Left kidney (tissue), 1 donor: ENCODE measurements at regions not wholly inside any gene's neighbourhood (a gene's known extent, or its start where the extent isn't known, plus 50 kb on each side); places are given as distances from the start of the nearest gene placed in this dataset.

Experiments used
- DNase-seq: peaks from one replicate; pipeline ENCODE4 v3.0.0-alpha.2; 2013

DNA sequence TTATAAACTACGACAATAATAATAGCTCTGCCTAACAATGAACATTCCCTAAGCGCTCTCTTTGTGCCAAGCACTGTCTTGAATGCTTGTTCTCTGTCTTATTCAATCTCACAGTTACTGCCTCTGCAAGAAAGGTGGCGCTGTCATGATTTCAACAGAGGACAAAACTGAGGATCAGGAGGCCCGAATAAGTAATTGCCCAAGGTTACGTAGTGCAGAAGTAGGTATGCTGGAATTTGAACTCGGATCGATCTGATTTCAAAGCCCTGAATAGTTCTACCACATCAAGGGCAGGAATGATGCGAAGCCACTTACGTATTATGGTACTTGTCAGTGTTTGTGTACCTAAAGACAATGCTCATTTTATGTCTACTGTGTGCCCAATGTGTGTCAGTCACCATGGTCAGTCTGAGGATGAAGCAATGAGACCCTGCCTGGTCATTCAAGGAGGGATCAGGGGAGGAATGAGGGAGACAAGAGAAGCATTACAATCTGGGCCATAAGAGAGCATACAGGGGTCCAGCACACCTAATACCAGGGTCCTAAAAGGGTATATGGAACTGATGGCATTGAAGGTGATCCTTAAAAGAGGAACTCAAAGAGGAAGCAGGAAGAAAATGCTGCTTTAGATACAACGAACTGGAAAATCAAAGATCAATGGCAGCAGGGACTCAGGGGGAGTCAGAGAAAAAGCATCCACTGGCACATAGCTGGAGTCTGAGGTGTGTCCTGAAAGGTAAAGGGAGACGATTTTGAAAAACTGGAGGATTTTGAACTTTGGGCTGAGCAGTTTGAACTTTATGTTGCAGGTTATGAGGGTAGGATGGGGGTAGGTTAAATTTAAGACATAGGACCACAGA is 389.2 kb downstream of the PLPP3 start:
- DNase-seq, result no peak

DNA sequence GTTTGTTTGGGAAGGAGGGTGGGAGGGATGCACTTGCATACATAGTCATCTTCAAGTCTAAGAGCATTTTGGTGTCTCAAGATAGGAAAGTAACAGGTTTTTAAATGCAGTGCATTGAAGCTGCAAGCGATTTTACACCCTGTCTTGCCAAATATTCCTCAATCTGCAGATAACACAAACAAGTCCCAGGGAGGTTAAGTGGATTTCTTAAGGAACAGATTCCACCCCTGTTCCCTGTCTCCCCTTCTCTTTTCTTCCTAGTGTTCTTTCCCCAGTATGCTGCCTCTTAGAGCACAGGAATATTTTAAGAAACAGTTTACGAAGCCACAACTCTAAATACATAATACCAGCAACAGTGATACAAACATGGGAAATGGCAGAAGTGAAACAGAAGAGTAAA is 389.9 kb downstream of the PLPP3 start:
- DNase-seq, result no peak

GRCh38 chr1:56188855-56189254 is 390.5 kb downstream of the PLPP3 start:
- no peak for DNase-seq

DNA sequence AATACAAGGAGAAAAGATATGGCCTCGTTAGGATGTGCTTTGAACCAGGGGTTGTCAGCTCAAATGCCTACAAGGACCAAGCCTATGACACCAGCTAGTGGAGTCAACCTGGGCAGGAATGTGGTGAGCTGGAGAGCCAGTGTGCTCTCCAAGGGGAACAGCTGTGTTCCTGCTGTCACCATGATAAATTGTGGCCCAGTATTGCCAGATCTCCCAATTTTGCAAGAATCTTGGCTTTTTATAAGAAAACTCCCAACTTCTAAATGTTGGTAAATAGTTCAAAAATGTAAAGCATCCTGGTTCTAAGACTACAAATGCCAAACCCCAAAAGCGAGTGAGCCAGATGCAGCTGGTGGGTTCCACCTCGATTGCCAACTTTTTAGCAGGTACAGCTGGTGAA is 391.1 kb downstream of the PLPP3 start:
- DNase-seq, result no peak

- no peak for DNase-seq
Observed at GRCh38 chr1:56187405-56187804, 392.0 kb downstream of the PLPP3 start.

GRCh38 chr1:56185493-56185892 is 393.9 kb downstream of the PLPP3 start:
- no peak for DNase-seq

DNA sequence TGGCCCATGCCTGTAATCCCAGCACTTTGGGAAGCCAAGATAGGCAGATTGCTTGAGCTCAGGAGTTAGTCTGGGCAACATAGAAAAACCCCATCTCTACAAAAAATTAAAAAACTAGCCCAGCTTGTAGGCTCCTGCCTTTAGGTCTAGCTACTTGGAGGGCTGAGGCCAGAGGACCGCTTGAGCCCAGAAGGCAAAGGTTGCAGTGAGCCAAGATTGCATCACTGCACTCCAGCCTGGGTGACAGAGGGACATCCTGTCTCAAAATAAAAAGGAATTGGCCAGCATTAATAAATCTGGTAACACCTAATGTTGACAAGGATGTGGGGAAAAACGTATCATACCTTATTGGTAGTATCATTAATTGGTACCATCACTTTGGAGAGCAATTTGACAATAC is 396.2 kb downstream of the PLPP3 start:
- DNase-seq, result no peak

DNA sequence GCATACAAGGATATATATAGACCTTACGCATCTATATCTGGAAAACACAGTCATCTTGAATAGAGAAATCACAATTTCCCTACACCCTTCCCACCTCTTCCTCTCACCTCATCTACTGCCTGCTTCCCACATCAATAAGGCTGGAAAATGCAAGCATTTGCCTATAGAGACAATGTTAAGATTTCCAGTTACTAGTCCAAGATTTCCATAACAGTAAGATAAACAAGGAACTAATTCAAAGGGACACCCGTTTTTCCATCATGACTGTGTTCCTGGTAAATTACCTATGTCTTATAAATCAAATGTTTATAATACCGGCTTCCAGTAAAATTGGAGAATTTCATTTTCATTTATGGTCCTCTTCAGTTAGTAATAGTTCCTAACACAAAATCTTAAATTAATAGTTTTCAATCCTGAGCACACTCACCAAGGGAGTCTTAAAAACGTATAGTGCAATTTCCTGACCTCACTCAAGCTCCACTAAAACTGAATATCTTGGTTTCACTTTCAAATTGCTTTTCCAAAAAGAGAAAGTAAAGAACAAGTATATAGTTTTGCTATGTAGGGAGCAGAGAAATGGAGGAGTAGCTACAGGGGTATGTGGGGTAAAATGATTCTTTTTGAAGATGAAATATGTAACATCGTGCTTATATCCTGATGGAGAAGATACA is 398.7 kb downstream of the PLPP3 start:
- DNase-seq, result no peak

DNA sequence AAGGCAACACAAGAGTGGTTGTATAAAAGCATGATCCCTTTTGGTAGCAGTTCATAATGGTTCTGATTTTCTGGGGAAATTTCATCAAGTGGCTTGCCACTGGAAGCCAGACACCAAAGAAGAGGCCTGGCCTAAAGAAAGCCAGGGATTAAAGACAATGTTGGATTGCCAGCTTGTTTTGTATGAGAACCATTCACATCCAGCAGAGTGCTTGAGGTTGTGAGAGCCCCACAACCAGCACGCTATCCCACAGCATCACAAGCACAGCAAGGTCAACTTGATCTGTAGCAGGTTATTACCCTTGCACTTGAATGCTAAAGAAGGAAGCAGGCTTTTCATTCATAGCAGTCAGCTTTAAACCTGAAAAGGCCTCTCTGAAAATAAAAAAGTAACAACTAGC is 399.8 kb downstream of the PLPP3 start:
- DNase-seq, result no peak

- no peak for DNase-seq
Observed at GRCh38 chr1:56175211-56175610, 404.2 kb downstream of the PLPP3 start.

DNA sequence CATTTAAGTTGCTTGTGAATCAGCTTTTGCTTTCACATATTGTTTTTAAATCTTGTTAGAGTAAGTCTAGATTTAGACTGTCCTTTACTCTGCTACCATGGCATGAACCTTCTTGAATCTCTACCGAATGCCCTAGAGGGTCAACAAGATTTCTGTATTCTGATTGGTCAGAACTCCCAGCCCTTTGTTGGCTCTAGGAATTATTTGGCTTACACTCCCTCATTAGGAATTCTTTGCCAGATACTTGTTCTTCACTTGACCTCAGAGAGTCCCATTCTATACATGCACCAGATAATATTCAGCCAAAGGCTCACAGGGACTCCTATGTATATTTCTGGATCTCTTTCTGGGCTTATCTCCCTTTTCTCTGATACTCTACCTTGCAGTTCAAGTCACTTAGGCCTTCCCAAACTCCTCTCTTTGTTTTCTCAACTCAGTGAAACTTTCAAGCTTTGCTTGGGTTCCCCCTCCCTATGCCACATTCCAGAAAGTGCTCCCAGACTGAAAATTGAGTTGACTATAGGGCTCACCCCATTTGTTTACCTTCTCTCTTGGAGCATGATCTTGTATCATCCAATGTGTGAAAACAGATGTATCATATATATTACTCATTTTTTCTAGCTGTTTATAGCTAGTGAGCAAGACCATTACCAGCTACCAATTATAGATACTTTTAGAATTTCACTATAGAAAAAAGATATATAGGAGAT is 405.0 kb downstream of the PLPP3 start:
- no peak for DNase-seq

DNA sequence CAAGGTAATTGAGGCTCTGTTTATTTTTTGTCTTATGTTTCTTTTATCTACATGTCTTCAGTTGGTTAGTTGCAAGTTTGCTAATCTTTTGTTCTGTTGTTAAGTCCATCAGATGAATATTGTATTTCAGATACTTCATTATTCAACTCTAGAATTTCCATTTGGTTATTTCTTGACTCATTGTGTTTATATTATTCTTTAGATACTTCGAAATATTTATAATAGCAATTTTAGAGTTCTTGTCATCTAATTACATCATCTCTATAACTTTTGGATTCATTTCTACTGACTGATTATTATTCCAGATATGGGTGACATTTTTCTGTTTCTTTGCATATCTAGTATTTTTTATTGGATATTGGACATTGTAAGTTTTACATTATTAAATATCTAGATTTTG is 405.6 kb downstream of the PLPP3 start:
- no peak for DNase-seq

- no peak for DNase-seq
Observed at GRCh38 chr1:56171670-56172069, 407.7 kb downstream of the PLPP3 start.

DNA sequence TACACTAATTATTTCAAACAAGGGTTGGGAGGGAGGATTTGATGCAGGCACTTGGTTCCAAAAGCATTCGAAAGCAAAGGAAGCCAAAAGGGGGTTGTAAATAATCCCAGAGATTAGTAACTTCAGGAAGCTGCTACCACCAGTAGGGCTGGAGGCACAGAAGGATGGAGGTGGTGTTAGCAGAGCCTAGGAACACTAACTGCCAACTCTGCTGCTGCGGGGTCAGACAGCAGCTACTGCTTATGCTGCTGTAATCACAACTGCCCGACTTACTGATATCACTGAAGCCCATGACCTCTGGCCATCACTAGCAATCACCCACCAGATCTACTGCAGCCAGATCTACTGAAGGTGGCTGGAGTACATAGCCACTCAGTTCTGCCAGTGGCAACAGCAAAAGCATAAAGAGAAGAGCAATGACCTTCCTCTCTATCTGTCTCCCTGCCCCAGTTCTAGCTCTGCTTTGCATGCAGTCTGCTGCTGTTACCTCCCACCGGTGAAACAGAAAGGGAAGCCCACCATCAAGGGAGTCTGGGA is 408.5 kb downstream of the PLPP3 start:
- no peak for DNase-seq

- no peak for DNase-seq
Observed at GRCh38 chr1:56169856-56170255, 409.5 kb downstream of the PLPP3 start.

GRCh38 chr1:56168176-56168575 is 411.2 kb downstream of the PLPP3 start:
- DNase-seq, result no peak

GRCh38 chr1:56167596-56167995 is 411.8 kb downstream of the PLPP3 start:
- no peak for DNase-seq

DNA sequence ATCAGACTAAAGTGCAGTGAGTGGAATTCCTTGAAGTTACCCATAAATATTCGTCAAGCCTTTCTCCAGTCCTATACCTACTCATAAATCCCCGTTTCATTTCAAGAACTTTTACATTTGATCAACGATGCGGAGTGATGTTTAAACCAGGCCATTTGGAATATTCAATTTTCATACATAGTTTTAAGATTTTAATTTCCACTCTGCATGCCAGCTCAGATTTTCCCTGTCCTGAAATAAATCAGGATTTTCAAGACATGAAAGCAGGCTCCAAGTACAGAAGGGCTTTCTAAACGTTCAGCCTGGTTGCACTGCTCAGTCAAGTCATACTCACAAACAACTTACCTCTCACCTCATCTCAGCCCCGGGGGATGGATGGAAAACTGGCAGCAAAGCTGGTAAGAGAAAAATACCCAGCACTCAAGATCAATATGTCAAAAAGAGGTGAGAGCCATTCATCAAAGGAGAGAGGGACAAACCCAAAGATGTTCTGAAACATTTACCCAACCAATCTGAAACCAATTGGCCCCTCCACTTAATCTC is 418.5 kb downstream of the PLPP3 start:
- DNase-seq, result no peak

- no peak for DNase-seq
Observed at GRCh38 chr1:56156971-56157876, 422.1 kb downstream of the PLPP3 start.

DNA sequence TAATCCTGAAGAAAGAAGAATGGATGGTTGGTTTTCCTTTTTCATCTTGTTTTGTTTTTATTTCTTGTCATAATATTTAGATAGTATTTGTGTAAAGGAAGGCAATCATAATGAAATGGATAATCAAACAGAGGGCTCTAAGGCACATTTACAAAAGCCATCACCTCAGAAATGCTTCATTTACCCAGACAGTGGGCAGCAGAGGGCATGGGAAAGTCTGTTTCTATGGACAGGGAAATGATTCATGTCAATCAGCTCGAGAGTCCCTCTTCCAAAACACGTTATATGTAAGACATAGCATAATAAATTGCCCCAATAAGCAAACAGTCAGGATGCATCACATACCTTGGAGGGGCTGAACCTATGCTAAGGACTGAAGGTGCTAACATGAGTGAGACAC is 426.1 kb downstream of the PLPP3 start:
- DNase-seq, result no peak

DNA sequence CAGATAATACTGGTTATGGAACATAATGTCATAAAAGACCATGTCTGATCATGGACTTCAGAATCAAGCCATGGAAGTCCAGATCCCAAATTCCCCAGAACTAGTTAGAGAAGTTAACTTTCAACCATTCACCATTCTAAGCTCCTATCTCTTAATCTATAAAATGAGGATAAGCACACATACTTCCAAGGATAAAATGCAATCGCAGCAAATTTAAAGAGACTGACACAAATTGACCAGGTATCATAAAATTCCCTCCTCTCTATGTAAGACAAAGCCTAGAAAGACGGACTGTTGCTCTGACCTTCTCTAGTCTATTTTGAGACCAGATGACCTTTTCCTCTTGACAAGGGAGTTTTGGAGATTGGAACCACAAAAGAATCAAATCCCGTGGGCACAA is 426.7 kb downstream of the PLPP3 start:
- DNase-seq, result no peak

GRCh38 chr1:56151402-56151801 is 428.0 kb downstream of the PLPP3 start:
- DNase-seq, result no peak
